Testis (tissue), 2 donors: ENCODE measurements at regions not wholly inside any gene's neighbourhood (a gene's known extent, or its start where the extent isn't known, plus 50 kb on each side); places are given as distances from the start of the nearest gene placed in this dataset.

Source experiments
- POLR2A ChIP-seq: fragments of 450-650 bp; IDR thresholded peaks from one replicate; pipeline ENCODE4 v1.6.1; 2017; ENCODE audit warnings: antibody characterized with exemption, mild to moderate bottlenecking, moderate library complexity
- TF ChIP-seq, protein P1 (sequence below), 3 experiments: fragments of 450-650 bp in 2 of 3; fragments of 200-600 bp in 1 of 3; sonication (generic) in 1 of 3; IDR thresholded peaks; one replicate each; pipeline ENCODE4 v1.5.1; 2016 to 2019; ENCODE audit warnings: antibody characterized with exemption in 3 of 3, mild to moderate bottlenecking in 2 of 3, moderate library complexity in 1 of 3

DNA sequence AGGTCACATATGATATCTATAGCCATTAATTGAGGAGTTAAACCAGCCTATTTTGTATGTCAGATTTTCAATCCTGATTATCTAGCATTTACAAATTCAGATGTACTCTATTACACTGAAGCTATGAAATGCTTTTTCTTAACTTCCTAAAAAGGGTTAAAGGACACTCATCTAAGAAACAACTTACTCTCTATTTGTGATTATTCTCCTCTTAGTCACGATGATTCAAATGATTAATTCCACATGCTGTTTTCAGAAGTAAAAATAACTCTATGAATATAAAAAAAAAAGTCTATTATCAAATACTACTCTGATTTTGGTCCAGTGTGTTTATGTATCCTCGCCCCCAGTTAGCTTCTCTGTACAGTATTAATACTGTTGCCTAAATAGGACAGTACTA lies 1199.9 kb downstream of the GATA3 start:
- TF ChIP-seq, protein P1, sequence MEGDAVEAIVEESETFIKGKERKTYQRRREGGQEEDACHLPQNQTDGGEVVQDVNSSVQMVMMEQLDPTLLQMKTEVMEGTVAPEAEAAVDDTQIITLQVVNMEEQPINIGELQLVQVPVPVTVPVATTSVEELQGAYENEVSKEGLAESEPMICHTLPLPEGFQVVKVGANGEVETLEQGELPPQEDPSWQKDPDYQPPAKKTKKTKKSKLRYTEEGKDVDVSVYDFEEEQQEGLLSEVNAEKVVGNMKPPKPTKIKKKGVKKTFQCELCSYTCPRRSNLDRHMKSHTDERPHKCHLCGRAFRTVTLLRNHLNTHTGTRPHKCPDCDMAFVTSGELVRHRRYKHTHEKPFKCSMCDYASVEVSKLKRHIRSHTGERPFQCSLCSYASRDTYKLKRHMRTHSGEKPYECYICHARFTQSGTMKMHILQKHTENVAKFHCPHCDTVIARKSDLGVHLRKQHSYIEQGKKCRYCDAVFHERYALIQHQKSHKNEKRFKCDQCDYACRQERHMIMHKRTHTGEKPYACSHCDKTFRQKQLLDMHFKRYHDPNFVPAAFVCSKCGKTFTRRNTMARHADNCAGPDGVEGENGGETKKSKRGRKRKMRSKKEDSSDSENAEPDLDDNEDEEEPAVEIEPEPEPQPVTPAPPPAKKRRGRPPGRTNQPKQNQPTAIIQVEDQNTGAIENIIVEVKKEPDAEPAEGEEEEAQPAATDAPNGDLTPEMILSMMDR (IDR thresholded peaks at IDR 0.05) = no peak
- no peak for TF ChIP-seq POLR2A
